ENCODE measurements at regions not wholly inside any gene's neighbourhood (a gene's known extent, or its start where the extent isn't known, plus 50 kb on each side); places are given as distances from the start of the nearest gene placed in this dataset.
A peak's percentile ranks its signal among the peaks of the same experiment; 100 is the strongest.
"Not testable (repeated sequence)": the region's sequence is repeated elsewhere in the genome, so short reads cannot be mapped to it uniquely, and the experiment has no call there.

DNA sequence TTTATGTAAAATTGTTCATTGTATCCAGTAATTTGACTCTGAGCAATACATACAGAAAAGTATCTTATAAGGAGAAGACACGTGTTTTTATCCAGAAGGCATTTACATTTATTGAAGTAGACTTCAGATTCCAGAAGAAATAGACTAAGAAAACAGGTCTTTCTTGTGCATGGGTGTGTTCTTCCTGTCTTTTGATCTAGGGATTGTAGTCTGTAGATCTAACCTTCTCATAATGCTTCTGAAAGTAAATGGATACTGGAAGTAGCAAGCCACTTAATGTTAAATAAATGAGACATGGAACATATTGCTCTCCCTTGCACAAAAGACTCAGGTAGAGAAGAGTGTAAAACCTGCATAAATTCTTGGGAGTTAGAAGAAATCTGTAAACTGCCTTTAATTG lies 853.2 kb upstream of the B3GALT2 start:
- DNase-seq, result no peak

DNA sequence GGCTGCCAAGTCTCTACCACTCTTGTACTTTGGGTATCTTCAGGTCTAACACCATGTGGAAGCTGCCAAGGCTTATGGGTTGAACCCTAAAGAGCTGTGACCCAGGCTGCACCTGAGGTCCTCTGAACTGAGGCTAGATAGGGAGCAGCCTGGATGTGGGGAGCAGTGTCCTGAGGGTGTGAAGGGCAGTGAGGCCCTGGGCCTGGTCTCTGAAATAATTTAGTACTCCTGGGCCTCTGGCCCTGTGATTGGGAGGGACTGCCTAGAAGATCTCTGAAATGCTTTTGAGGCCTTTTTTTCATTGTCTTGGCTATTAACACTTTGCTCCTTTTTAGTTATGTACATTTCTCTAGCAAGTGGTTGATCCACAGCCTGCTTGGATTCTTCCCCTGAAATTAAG lies 847.2 kb upstream of the B3GALT2 start:
- no peak for DNase-seq

DNA sequence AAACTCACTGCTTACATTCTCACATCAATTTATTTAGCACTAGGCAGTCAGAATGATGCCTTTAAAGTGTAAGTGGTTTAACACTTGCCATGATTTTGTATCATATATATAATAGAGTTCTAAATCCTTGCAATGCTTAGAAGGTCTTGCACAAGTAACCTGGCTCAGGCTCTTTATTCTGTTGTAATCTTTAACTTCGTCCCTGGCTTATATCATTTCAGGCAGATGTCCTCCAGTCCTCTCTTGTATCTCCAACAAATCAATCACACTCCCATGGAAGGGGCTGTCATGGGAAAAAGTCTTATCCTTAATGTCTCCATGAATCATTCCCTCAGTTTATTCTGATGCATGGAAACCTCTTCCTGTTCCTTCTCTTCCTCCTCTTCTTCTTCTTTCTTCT lies 841.6 kb upstream of the B3GALT2 start:
- no peak for DNase-seq

DNA sequence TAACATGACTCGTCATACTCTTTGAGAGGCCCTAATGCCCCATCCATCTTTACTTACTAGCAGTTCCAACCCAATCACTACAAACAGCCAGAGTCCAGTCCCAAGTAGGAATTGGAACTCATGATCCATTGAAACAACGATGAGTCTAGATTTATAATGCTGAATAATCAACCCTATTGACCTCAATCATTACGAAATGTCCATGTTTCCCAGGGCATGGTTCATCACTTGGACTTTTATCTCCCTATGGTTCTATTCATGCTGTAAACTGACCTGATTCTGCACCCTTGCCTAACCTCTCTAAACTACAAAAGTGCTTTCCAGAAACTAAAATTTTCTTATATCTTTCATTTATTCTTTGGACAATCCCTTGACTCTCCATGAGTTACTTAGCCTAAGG lies 840.0 kb upstream of the B3GALT2 start:
- DNase-seq, result no peak

DNA sequence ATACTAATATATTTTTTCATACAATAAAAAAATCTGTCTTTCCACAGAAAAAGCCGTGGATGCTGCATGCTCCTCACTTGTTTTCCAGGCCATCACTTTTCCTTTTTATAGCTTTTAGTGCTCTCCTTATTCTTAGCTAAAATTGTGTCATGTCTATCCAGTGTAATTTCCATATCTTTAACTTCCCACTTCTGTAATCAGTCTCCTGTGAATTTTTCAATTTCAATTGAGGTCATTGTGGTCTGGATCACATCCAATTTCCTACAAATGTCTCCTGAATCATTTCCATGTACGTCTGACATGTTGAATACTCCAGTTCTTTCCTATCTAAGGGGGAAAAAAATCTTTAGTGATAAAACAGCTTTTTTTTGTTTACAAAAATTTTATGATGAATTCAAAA lies 838.2 kb upstream of the B3GALT2 start:
- DNase-seq, result peak; percentile 92

DNA sequence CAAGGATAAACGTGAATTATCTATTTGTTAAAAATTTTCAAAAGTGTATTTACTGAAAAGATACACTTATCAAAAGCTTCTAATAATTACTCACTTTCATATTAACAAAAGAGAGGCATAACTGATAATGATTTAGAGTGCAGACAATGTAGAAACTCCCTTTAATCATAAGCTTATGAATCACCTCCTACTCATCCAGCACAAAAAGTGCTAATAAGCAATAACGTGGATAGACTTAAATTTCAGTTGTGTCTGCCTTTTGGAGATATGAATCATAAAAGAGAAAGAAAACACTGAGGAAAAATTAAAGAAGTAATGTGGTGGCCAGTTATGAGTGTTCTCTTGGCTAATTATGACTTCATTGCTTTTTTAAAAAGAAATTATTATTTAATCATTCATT lies 827.6 kb upstream of the B3GALT2 start:
- DNase-seq, result peak; percentile 58

DNA sequence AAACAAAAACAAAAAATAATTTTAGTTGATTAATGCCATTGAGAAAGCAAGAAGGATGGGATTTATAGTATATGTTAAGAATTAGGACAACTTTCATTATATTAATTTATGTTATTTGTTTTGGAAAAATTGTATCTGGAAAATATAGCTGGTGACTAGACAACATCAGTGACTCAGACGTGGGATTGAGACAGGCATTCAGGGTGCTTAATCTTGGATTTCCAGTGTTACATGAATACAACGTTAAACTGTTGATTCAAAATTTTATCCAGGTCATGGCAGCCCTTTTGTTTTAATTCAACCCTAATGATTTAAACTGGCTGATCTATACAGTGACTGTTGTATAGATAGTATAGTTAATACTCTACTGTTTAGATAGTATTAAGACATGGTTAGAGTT lies 827.1 kb upstream of the B3GALT2 start:
- DNase-seq, result peak; percentile 47

DNA sequence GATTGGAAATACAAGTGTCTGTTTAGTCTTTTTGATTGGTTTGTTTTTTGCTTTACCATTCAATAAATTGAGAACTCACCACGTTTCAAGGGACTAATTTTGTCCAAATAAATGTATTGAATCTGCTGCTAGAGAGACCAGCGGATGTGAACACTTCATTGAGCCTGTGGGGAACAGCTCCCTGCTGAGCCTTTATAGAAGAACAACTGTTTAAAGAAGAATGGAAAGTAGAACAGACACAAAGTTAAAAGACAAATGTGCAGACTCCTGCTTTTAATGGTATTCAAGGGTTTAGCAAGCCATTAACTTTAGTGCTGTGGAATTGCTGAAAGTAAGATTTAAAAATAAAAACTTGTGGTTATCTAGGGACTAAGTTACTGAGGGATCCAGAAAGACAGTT lies 817.7 kb upstream of the B3GALT2 start:
- no peak for DNase-seq

DNA sequence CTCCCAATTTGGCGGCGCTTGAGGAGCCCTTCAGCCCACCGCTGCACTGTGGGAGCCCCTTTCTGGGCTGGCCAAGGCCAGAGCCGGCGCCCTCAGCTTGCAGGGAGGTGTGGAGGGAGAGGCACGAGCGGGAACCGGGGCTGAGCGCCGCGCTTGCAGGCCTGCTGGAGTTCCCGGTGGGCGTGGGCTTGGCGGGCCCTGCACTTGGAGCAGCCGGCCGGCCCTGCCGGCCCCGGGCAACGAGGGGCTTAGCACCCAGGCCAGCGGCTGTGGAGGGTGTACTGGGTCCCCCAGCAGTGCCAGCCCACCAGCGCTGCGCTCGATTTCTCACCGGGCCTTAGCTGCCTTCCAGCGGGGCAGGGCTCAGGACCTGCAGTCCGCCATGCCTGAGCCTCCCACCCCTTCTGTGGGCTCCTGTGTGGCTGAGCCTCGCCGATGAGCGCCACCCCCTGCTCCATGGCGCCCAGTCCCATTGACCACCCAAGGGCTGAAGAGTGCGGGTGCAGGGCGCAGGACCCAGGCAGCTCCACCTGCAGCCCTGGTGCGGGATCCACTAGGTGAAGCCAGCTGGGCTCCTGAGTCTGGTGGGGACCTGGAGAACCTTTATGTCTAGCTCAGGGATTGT lies 815.4 kb upstream of the B3GALT2 start:
- DNase-seq, result not testable (repeated sequence)

DNA sequence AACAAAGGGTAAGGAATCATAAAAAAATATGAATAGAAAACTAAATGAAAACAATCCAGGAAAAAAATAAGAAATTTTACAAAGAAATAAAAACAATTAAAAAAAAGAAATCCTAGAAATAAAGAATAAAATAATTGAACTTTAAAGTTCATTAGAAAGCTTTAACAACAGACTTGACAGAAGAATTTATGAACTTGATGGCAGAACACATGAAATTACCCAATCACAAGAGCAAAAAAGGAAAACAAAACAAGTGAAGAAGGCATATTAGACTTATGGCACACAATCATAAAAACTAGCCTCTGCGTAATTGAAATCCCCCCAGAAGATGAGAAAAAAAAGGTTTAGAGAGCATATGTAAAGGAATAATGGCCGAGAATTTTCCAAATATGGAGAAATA lies 802.5 kb upstream of the B3GALT2 start:
- no peak for DNase-seq

DNA sequence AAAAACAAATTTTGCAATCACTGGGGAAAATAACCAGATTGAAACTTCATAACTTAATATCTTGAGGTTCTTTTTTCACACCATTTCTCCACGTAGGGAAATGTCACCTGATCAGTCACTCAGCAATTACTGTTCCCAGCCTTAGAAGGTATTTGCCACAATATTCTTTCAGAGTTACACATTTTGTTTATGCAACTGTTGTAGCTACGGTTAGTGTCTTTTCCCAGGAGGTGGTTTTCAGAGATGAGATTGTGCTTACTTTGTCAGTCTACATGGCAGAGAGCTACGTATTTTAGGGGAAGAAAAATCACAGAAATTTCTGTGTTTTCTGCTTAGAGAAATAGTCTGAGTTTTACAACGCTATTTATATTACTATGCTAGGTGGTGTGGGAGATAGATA lies 792.8 kb upstream of the B3GALT2 start:
- no peak for DNase-seq

DNA sequence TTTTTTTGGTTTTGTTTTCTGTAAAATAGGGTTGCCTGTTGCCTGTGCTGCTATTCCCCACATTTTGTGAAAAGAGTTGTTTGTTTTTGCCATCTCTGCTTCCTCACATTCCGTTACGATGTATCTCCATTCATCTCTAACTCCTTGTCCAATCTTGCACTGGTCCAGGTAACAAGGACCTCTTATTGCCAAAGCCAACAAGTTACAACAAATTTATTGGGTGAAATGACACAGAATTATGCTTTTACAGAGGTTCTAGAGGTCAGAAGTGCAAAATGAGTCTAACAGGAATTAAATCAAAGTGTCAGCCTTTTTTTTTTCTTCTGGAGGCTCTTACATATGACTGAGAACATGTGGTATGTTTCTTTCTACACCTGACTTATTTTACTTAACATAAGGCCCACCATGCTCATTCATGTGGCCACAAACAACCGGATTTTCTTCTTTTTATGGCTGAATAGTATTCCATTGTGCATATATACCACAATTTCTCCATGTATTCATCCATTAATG lies 787.9 kb upstream of the B3GALT2 start:
- DNase-seq, result no peak

DNA sequence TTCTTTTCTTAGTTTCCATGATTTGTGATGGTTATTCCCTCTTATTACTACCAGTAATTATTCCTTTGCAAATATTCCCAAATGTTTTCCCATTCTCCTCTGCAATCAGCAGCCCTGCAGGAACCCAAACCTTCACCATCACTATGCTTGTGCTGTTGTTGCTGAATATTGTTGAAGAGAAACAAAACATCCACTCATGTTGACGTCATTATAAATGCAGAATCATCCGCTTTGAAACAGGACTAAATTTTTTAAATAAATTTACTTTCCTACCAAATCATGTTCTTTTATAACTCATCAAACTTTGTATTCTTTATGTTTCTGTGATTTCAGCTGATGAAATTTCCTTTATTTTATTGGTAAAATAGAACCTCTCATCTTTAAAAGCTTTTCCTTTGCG lies 787.0 kb upstream of the B3GALT2 start:
- no peak for DNase-seq

DNA sequence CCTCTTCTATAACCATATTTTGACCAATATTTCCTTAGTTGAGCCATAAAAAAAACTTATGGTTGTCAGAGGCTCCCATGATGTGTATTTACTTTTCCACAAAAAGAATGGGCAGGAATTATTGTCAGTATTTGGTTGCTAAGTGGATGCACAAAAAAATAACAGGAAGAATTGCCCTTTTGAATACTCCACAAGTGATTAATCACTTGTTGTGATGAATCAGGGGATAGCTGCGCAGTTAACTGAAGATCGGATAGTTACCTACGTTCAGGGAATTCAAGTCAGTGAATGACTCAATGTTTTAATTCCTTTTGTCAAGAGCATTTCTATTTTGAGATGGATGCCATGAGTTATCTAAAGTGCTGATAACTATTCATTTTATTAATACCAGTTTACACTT lies 785.2 kb upstream of the B3GALT2 start:
- DNase-seq, result peak; percentile 95

DNA sequence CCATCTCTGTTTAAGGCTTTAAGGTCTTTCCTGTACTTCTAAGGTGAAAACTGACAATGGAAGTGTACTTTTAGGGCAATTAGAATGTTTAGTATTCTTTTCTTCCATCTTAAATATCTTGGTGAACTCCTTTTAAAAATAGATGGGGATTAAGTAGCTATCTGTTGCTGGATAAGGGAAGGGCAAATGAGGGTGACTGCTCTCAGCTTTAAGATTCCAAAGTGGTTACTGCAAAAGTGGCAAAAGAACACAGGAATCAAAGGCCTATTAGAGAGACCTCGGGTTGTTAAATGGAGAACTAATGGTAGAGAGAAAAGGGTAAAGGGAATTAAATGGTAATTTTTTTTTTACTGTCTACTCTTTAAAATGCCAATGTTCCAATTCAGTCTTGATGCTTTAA lies 774.1 kb upstream of the B3GALT2 start:
- DNase-seq, result no peak

DNA sequence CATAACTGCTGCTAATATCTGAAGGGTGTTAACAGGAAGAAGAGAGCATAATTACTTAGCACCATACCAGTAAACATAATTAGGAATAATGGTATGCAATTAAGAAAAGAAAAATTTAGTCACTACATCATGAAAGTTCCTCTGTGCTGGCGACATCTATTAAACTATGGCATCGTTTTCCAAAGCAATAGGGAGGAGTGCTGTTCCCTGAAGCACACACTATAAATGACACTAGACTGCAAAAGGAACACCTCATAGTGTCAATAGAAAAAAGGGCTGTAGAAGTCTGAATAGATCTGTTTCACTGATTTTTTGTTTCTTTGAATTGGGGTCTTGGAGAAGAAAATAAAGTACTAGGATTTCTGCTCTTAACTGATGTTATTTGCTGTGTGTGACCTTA lies 773.6 kb upstream of the B3GALT2 start:
- no peak for DNase-seq

DNA sequence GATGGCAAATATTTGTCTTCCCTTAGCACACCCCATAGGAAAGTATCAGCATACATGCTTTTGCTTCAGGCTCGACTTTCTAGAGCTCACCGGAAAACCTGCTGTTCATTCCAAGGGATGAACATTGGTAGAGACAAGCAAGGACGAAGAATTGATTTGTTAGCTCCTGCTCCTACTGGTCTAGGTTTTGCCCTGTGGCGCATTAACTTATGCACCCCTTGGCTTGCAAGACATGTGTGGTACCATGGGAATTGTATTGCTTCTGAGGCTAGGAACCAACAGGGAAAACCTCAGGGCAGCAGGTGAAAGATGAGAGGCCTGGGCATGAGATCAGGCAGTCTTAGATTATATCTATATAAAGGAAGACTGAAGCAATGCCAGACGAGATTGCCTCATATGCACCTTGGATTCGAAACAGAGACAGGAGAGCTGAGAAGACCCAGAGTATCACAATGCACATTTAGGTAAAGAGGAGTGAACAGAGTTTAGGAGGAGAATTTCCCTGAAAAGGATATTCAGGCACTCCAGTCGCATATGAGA lies 771.2 kb upstream of the B3GALT2 start:
- no peak for DNase-seq

DNA sequence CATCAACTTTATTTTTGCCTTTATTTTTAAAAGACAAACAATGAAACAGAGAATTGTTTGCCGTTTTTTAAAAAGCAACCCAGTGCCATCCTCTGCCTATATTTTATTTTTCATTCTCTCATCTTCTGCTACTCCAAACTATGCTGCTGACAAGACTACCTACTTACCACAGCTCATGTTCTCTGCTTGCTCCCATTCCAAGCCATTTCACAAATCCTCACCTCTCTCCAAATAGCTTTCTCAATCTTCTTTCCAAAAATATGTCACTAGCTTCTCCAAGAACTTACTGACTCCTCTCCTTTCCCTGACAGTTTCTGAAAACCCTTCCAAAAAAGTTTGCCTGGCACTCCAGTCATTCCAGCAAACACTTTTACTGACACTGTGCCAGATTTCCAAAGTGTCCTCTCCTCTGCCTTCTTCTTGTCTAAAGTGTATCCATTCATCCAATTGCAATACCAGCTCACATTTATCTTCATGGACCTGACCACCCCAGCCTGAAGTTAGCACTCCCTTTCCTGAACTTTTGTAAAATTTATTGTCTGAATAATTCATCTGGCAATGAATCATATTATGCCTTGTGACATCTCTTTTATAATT lies 766.5 kb upstream of the B3GALT2 start:
- no peak for DNase-seq

DNA sequence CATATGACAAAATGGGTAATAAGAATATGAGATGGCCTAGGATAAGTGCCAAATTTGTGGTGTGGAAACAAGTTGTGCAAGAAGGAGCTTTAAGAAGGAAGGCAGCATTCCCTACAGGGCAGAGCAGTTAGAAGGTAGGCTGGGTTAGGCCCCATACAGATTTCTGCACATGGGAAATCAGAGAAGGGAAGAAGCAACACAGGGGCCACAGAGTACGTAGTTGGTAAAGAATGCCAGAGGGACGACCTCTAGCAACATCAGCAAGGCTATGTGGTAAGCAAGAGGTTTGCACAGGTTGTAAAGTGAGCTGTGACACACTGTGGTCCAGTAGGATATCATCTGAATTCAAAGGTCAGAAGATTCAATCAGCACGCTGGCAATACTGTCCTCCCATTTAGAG lies 765.6 kb upstream of the B3GALT2 start:
- DNase-seq, result no peak

DNA sequence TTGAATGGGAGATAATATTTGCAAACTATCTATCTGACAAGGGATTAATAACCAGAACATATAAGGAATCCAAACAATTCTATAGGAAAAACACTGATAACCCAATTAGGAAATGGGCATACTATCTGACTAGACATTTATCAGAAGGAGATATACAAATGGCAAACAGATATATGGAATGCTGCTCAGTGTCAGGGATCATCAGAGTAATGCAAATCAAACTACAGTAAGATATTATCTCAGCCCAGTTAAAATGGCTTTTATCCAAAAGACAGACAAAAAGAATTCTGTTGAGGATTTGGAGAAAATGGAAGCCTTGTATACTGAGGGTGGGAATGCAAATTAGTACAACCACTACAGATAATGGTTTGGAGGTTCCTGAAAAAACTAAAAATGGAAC lies 758.0 kb upstream of the B3GALT2 start:
- DNase-seq, result no peak

DNA sequence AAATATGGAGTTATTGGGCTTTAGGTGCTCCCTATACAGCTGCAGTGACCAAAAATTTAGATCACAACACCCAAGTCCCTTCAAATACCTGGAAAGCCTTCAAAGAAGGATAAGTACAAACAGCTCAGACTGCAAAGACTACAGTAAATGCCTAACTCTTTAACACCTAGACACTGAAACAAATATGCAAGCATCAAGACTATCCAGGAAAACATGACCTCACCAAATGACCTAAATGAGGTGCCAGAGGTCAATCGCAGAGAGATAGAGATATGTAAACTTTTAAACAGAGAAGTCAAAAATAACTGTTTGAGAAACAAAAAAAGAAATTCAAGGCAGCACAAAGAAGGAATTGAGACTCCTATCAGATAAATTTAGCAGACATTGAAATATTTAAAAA lies 753.8 kb upstream of the B3GALT2 start:
- no peak for DNase-seq

DNA sequence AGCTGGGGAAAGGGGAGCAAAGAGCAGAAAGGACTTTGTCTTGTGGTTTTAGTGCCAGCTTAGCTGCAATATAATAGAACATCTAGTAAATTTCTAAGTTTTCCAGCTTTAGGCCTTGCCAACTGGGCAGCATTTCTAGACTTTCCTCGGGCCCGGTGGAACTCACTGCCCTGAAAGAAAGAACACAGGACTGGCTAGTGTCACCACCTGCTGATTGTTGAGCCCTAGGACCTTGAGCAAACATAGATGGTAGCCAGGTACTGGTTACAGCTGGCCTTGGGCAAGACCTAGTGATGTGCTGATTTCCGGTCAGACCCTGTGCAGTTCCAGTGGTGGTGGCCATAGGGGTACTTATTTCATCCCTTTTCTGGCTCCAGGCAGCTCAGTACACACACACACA lies 753.2 kb upstream of the B3GALT2 start:
- DNase-seq, result no peak

DNA sequence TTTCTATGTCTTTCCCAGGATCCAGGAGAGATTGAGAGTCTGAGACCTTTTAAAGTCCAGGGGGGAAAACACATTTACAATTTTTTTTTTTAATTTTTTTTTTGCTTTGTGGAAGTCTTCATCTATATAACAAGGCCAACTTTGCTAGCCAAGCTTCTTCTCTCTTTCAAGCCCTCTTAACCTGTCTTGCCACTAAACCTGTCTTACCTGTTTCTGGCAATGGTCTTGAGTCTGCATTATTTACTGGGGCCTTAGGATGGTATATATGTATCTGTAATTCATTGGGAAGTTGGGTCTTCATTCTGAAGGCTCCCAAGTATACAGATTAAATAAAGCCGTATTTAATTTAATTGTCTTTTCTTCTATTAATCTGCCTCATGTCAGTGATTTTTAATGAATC lies 750.9 kb upstream of the B3GALT2 start:
- DNase-seq, result no peak

DNA sequence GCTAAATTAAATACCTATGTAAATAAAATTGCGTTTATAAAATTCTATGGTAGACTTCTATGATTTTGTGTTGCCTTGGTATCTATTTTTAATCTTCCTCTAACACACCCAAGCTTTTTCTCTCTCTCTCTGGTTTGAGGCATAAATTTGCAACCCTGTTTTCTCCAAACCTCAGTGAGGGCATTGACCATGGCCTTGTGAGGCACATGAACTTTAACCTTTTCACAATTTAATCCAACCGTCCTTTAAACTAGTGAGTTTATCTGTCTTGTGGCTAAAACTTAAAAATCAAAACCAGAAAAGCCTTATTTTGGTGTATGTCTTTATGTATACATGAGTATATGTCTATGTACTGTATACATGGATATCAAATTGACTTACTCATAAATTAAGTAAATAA lies 746.6 kb upstream of the B3GALT2 start:
- no peak for DNase-seq

DNA sequence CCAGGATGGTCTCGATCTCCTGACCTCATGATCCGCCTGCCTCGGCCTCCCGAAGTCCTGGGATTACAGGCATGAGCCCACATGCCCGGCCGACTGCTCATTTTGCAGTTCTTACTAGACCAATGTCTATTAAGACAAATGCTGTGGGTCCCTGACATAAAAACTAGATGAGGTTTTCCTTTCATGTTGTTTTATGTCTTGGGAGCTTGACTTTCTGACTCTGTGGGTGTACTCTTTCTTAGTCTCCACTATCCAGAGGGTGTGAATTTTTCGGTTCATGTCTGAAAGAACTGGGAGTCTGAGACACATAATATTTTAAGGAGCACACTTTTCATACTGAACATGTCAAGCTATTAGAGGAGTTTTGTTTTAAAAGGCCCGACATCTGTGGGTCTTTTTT lies 744.9 kb upstream of the B3GALT2 start:
- no peak for DNase-seq
